ENCODE measurements at regions not wholly inside any gene's neighbourhood (a gene's known extent, or its start where the extent isn't known, plus 50 kb on each side); places are given as distances from the start of the nearest gene placed in this dataset.

GRCh38 chr7:118580743-118581382 lies 356.4 kb downstream of the ANKRD7 start:
- no peak for DNase-seq

- DNase-seq: no peak
These were observed 359.1 kb downstream of the ANKRD7 start for GRCh38 chr7:118583641-118584040.

GRCh38 chr7:118586248-118586647 lies 361.7 kb downstream of the ANKRD7 start:
- no peak for DNase-seq

GRCh38 chr7:118590107-118590506 lies 365.6 kb downstream of the ANKRD7 start:
- DNase-seq: no peak

- no peak for DNase-seq
These were observed 377.6 kb downstream of the ANKRD7 start for GRCh38 chr7:118602090-118602489.

- DNase-seq: no peak
These were observed 382.1 kb downstream of the ANKRD7 start for GRCh38 chr7:118606602-118607001.

GRCh38 chr7:118609207-118609606 lies 384.7 kb downstream of the ANKRD7 start:
- DNase-seq: no peak

GRCh38 chr7:118615681-118616080 lies 391.2 kb downstream of the ANKRD7 start:
- no peak for DNase-seq

- no peak for DNase-seq
These were observed 397.4 kb downstream of the ANKRD7 start for GRCh38 chr7:118621810-118622360.

- no peak for DNase-seq
These were observed 402.2 kb downstream of the ANKRD7 start for GRCh38 chr7:118626739-118627138.

GRCh38 chr7:118627467-118627866 lies 403.0 kb downstream of the ANKRD7 start:
- DNase-seq: no peak

GRCh38 chr7:118629898-118630438 lies 405.5 kb downstream of the ANKRD7 start:
- no peak for DNase-seq

- DNase-seq: no peak
These were observed 417.9 kb downstream of the ANKRD7 start for GRCh38 chr7:118642396-118642795.

- no peak for DNase-seq
These were observed 419.8 kb downstream of the ANKRD7 start for GRCh38 chr7:118644346-118644745.

- DNase-seq: no peak
These were observed 423.5 kb downstream of the ANKRD7 start for GRCh38 chr7:118648002-118648401.

GRCh38 chr7:118657391-118658005 lies 433.0 kb downstream of the ANKRD7 start:
- no peak for DNase-seq

- DNase-seq: no peak
These were observed 437.8 kb downstream of the ANKRD7 start for GRCh38 chr7:118662266-118662665.

GRCh38 chr7:118664498-118664897 lies 440.0 kb downstream of the ANKRD7 start:
- no peak for DNase-seq

- DNase-seq: no peak
These were observed 446.6 kb downstream of the ANKRD7 start for GRCh38 chr7:118671149-118671548.

GRCh38 chr7:118684796-118685195 lies 460.3 kb downstream of the ANKRD7 start:
- DNase-seq: no peak

GRCh38 chr7:118689403-118689802 lies 464.9 kb downstream of the ANKRD7 start:
- DNase-seq: no peak

- DNase-seq: no peak
These were observed 472.4 kb downstream of the ANKRD7 start for GRCh38 chr7:118696879-118697278.

GRCh38 chr7:118699222-118699621 lies 474.7 kb downstream of the ANKRD7 start:
- DNase-seq: no peak

GRCh38 chr7:118708741-118709140 lies 484.2 kb downstream of the ANKRD7 start:
- DNase-seq: no peak

Measured in fibroblast of skin of scalp (primary cell).